Natural killer cell (primary cell): ENCODE measurements at regions not wholly inside any gene's neighbourhood (a gene's known extent, or its start where the extent isn't known, plus 50 kb on each side); places are given as distances from the start of the nearest gene placed in this dataset.

Experiments used
- ATAC-seq, 3 donors: fragments of 150-1000 bp in 2 of 3; fragments of 200-7000 bp in 1 of 3; cut with Tn5 transposase; 1 replicate in 1 of 3; 2 replicates in 2 of 3; pipeline ENCODE4 v1.10.0; 2021; ENCODE audit warnings: mild to moderate bottlenecking in 2 of 3, moderate library complexity in 2 of 3
- DNase-seq, 2 donors: peaks; one replicate each; pipeline versions ENCODE4 v3.0.0 to v3.0.0-alpha.2; 2013 to 2021; ENCODE audit warnings: mixed read lengths in 1 of 2
- H3K27ac ChIP-seq: one replicate; pipeline ENCODE4 v1.5.1; 2013; ENCODE audit warnings: mild to moderate bottlenecking, low read length
- H3K27me3 ChIP-seq: one replicate; pipeline ENCODE4 v1.6.1; 2013; ENCODE audit warnings: low read length; ENCODE audit not compliant: control insufficient read depth, insufficient read depth
- H3K36me3 ChIP-seq: one replicate; pipeline ENCODE4 v1.6.1; 2013; ENCODE audit warnings: low read length; ENCODE audit not compliant: control insufficient read depth, insufficient read depth
- H3K4me1 ChIP-seq: one replicate; pipeline ENCODE4 v1.6.1; 2013; ENCODE audit warnings: low read length; ENCODE audit not compliant: control insufficient read depth, insufficient read depth
- H3K4me3 ChIP-seq: one replicate; pipeline ENCODE4 v1.5.1; 2013; ENCODE audit warnings: low read length
- H3K9me3 ChIP-seq: one replicate; pipeline ENCODE4 v1.6.1; 2013; ENCODE audit warnings: low read length; ENCODE audit not compliant: control insufficient read depth, insufficient read depth
- H3K27ac Mint-ChIP-seq, 2 donors: one replicate each; pipeline ENCODE4 v1.8.0; 2022; ENCODE audit warnings: mild to moderate bottlenecking in 2 of 2, mixed read lengths in 2 of 2, moderate library complexity in 1 of 2
- H3K27me3 Mint-ChIP-seq, 2 donors: one replicate each; pipeline ENCODE4 v1.8.0; 2022; ENCODE audit warnings: low read depth in 2 of 2, mixed read lengths in 2 of 2
- H3K36me3 Mint-ChIP-seq: one replicate; pipeline ENCODE4 v1.8.0; 2022; ENCODE audit warnings: mixed read lengths
- H3K4me1 Mint-ChIP-seq, 2 donors: one replicate each; pipeline ENCODE4 v1.8.0; 2022; ENCODE audit warnings: mixed read lengths in 2 of 2
- H3K4me3 Mint-ChIP-seq: one replicate; pipeline ENCODE4 v1.8.0; 2022; ENCODE audit warnings: mild to moderate bottlenecking, moderate library complexity, mixed read lengths
- H3K9me3 Mint-ChIP-seq, 2 donors: one replicate each; pipeline ENCODE4 v1.8.0; 2022; ENCODE audit warnings: mixed read lengths in 2 of 2
- CTCF ChIP-seq: fragments of 200-600 bp; IDR thresholded peaks from one replicate; pipeline ENCODE4 v1.8.0; 2022; ENCODE audit warnings: antibody characterized with exemption
- WGBS: methylation state at CpG from one replicate; pipeline ENCODE4 v1.1.7; 2013; ENCODE audit warnings: missing lambda C conversion rate; ENCODE audit not compliant: insufficient coverage; 5-methylcytosine and 5-hydroxymethylcytosine counted together
- intact Hi-C: fragments of 100-400 bp; cut with micrococcal nuclease; formaldehyde crosslinking; loops from one replicate; pipeline ENCODE4 v1.14.2; 2022

- TF ChIP-seq CTCF: no peak
- ATAC-seq (no peak), DNase-seq (no peak)
- no peaks in the 10 kb centered on the region for H3K9me3 Mint-ChIP-seq
- H3K27me3 Mint-ChIP-seq: peaks cover 0 to 12% of the 10 kb centered on the region in 2 donors
- no peaks in the 10 kb centered on the region for H3K36me3 ChIP-seq
- intact Hi-C loops: no loop called here
- WGBS: 78% methylated on average over 1 of the region's 1 CpG
- no peak overlapping the region for H3K4me3 ChIP-seq
- peaks cover 3% of the 10 kb centered on the region for H3K4me1 ChIP-seq
- no peak overlapping the region for H3K4me3 Mint-ChIP-seq
- no peak overlapping the region for H3K27ac Mint-ChIP-seq
- H3K36me3 Mint-ChIP-seq: no peaks in the 10 kb centered on the region
- peaks cover 7 to 9% of the 10 kb centered on the region in 2 donors for H3K4me1 Mint-ChIP-seq
- H3K9me3 ChIP-seq: no peaks in the 10 kb centered on the region
- H3K27me3 ChIP-seq: no peaks in the 10 kb centered on the region
- H3K27ac ChIP-seq: no peak overlapping the region
These were observed 369.4 kb upstream of the SLCO3A1 start for GRCh38 chr15:91484141-91484540.

DNA sequence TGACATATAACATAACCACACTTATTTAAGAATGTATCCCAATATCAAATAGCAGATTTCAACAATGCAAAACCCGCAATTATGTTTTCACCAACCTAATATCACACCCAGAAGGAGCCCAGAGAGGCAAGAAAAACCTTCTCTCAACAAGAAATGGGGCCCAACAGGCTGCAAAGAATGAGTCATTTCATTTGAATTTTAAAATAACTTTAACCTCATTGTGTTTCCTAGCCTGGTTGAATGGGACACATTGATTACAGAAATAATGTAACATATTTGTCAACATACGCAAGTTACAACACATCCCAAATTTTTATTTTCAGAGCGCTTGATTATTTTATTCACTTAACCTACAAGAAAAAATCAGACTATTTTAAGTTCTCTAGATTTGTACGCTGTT is 365.1 kb upstream of the SLCO3A1 start:
- 82% methylated on average over 3 of the region's 4 CpGs for WGBS

GRCh38 chr15:91490211-91490610 is 363.3 kb upstream of the SLCO3A1 start:
- Histone ChIP-seq H3K4me3 (no peak overlapping the region), H3K4me1 (peaks cover 12% of the 10 kb centered on the region), H3K9me3 (no peaks in the 10 kb centered on the region), H3K36me3 (no peaks in the 10 kb centered on the region), H3K27me3 (no peaks in the 10 kb centered on the region), H3K27ac (no peak overlapping the region)
- no peak overlapping the region for H3K27ac Mint-ChIP-seq
- WGBS: 100% methylated on average over 2 of the region's 2 CpGs
- intact Hi-C loops: no loop called here
- no peak for TF ChIP-seq CTCF
- ATAC-seq (no peak), DNase-seq (no peak)
- H3K27me3 Mint-ChIP-seq: peaks cover 0 to 5% of the 10 kb centered on the region in 2 donors
- H3K4me3 Mint-ChIP-seq: no peak overlapping the region
- H3K9me3 Mint-ChIP-seq: no peaks in the 10 kb centered on the region
- peaks cover 17 to 19% of the 10 kb centered on the region in 2 donors for H3K4me1 Mint-ChIP-seq
- H3K36me3 Mint-ChIP-seq: no peaks in the 10 kb centered on the region

More for the DNA sequence above, 365.1 kb upstream of the SLCO3A1 start:
- H3K27me3 ChIP-seq: no peaks in the 10 kb centered on the region
- H3K9me3 ChIP-seq: no peaks in the 10 kb centered on the region
- intact Hi-C loops: no loop called here
- no peak for ATAC-seq
- no peak for DNase-seq
- H3K4me3 ChIP-seq: no peak overlapping the region
- peaks cover 0 to 12% of the 10 kb centered on the region in 2 donors for H3K27me3 Mint-ChIP-seq
- H3K36me3 ChIP-seq: no peaks in the 10 kb centered on the region
- H3K4me3 Mint-ChIP-seq: no peak overlapping the region
- H3K4me1 ChIP-seq: peaks cover 12% of the 10 kb centered on the region
- no peak for TF ChIP-seq CTCF
- H3K9me3 Mint-ChIP-seq: no peaks in the 10 kb centered on the region
- H3K36me3 Mint-ChIP-seq: no peaks in the 10 kb centered on the region
- no peak overlapping the region for H3K27ac ChIP-seq
- no peak overlapping the region for H3K27ac Mint-ChIP-seq
- peaks cover 17 to 19% of the 10 kb centered on the region in 2 donors for H3K4me1 Mint-ChIP-seq
